MV-4-11 (cell line): ENCODE measurements at regions not wholly inside any gene's neighbourhood (a gene's known extent, or its start where the extent isn't known, plus 50 kb on each side); places are given as distances from the start of the nearest gene placed in this dataset.

Experiments
- DNase-seq: peaks from one replicate; lab custom pipeline; 2025; lab: John Stamatoyannopoulos, UW

GRCh38 chr5:121741156-121741555, 110.5 kb upstream of the FTMT start:
- DNase-seq, result no peak

- DNase-seq, result no peak
Observed at GRCh38 chr5:121744577-121744976, 107.1 kb upstream of the FTMT start.

- no peak for DNase-seq
Observed at GRCh38 chr5:121745407-121745806, 106.3 kb upstream of the FTMT start.

- DNase-seq, result no peak
Observed at GRCh38 chr5:121746763-121747162, 104.9 kb upstream of the FTMT start.

GRCh38 chr5:121748686-121749085, 103.0 kb upstream of the FTMT start:
- DNase-seq, result no peak

- no peak for DNase-seq
Observed at GRCh38 chr5:121752149-121752548, 99.5 kb upstream of the FTMT start.

- DNase-seq, result no peak
Observed at GRCh38 chr5:121755266-121755665, 96.4 kb upstream of the FTMT start.

GRCh38 chr5:121757753-121758152, 93.9 kb upstream of the FTMT start:
- no peak for DNase-seq

- no peak for DNase-seq
Observed at GRCh38 chr5:121758615-121759014, 93.1 kb upstream of the FTMT start.

GRCh38 chr5:121762426-121762825, 89.3 kb upstream of the FTMT start:
- no peak for DNase-seq

- DNase-seq, result peak; percentile 15
Observed at GRCh38 chr5:121763665-121764064, 88.0 kb upstream of the FTMT start.

GRCh38 chr5:121780406-121780805, 71.3 kb upstream of the FTMT start:
- DNase-seq, result no peak

- DNase-seq, result no peak
Observed at GRCh38 chr5:121783700-121784099, 68.0 kb upstream of the FTMT start.

GRCh38 chr5:121793791-121794190, 57.9 kb upstream of the FTMT start:
- no peak for DNase-seq

- DNase-seq, result no peak
Observed at GRCh38 chr5:121795511-121795910, 56.2 kb upstream of the FTMT start.

GRCh38 chr5:121797681-121798518, 53.8 kb upstream of the FTMT start:
- no peak for DNase-seq
